GM21529 (cell line): ENCODE measurements at regions not wholly inside any gene's neighbourhood (a gene's known extent, or its start where the extent isn't known, plus 50 kb on each side); places are given as distances from the start of the nearest gene placed in this dataset.

ENCODE experiments used
- ATAC-seq: cut with Tn5 transposase; IDR thresholded peaks from one replicate; pipeline ENCODE4 v1.9.1; 2021; ENCODE audit not compliant: unreplicated experiment

- no peak for ATAC-seq
Observed at GRCh38 chr10:108208038-108208437, 1043.5 kb upstream of the SORCS1 start.

GRCh38 chr10:108204528-108205305, 1040.2 kb upstream of the SORCS1 start:
- peak; percentile 82 for ATAC-seq

GRCh38 chr10:108203905-108204527, 1039.5 kb upstream of the SORCS1 start:
- ATAC-seq: no peak

GRCh38 chr10:108187408-108188012, 1023.0 kb upstream of the SORCS1 start:
- no peak for ATAC-seq

- no peak for ATAC-seq
Observed at GRCh38 chr10:108184114-108184513, 1019.6 kb upstream of the SORCS1 start.

GRCh38 chr10:108180878-108181277, 1016.4 kb upstream of the SORCS1 start:
- no peak for ATAC-seq

- no peak for ATAC-seq
Observed at GRCh38 chr10:108169846-108170245, 1005.3 kb upstream of the SORCS1 start.

GRCh38 chr10:108167766-108168165, 1003.3 kb upstream of the SORCS1 start:
- ATAC-seq: no peak

GRCh38 chr10:108166401-108166800, 1001.9 kb upstream of the SORCS1 start:
- ATAC-seq: no peak

- ATAC-seq: no peak
Observed at GRCh38 chr10:108147346-108147745, 982.8 kb upstream of the SORCS1 start.

- ATAC-seq: no peak
Observed at GRCh38 chr10:108141064-108141463, 976.6 kb upstream of the SORCS1 start.

GRCh38 chr10:108132303-108132702, 967.8 kb upstream of the SORCS1 start:
- ATAC-seq: no peak

- no peak for ATAC-seq
Observed at GRCh38 chr10:108130575-108130974, 966.1 kb upstream of the SORCS1 start.

- ATAC-seq: no peak
Observed at GRCh38 chr10:108112218-108112617, 947.7 kb upstream of the SORCS1 start.

GRCh38 chr10:108104551-108105156, 940.1 kb upstream of the SORCS1 start:
- no peak for ATAC-seq

- no peak for ATAC-seq
Observed at GRCh38 chr10:108097258-108097657, 932.8 kb upstream of the SORCS1 start.

GRCh38 chr10:108095932-108096925, 931.7 kb upstream of the SORCS1 start:
- ATAC-seq: no peak

- ATAC-seq: no peak
Observed at GRCh38 chr10:108090476-108091215, 926.1 kb upstream of the SORCS1 start.

- ATAC-seq: no peak
Observed at GRCh38 chr10:108086502-108086901, 922.0 kb upstream of the SORCS1 start.

- no peak for ATAC-seq
Observed at GRCh38 chr10:108082596-108082995, 918.1 kb upstream of the SORCS1 start.
